HuH-7.5 (cell line): ENCODE measurements at regions not wholly inside any gene's neighbourhood (a gene's known extent, or its start where the extent isn't known, plus 50 kb on each side); places are given as distances from the start of the nearest gene placed in this dataset.
"Not testable (repeated sequence)": the region's sequence is repeated elsewhere in the genome, so short reads cannot be mapped to it uniquely, and the experiment has no call there.

ENCODE experiments used
- DNase-seq: peaks from one replicate; pipeline ENCODE4 v3.0.0; 2011; ENCODE audit warnings: low spot score

GRCh38 chr3:152153115-152153514, 115.6 kb upstream of the MBNL1 start:
- DNase-seq, result not testable (repeated sequence)

DNA sequence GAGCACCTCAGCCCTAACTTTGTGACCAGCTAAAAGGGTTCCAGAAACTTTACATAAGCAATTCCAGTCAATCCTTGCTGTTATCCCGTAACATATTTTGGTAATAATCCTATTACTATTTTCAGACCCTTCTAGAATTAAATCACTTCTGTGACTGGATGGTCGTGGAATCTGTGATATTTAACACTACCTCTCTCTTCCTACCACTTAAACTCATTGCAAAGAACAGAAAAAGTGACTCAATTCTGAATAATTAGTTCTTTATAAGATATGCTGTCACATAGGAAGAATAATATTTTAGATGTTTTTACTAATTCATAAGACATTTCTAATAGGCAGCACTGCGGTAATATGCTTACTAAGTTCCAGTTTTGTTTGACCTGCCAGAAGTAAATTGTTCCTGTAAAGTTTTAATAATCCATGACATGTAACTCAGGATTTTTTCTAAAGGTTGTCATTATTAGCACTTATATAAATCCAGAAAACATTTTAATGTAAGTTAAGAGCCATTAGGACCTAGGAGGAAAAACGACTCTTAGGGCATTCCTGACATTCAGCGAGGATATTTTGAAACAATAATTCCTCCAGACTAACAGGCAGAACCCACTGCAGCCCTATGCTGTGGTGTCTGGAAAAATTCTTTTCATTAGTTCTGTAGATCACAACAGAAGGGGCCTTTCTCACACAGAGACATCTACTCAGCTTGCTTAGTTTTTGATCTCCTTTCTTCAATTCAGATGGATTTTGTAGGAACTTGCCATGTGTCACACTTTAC, 113.3 kb upstream of the MBNL1 start:
- DNase-seq, result no peak

DNA sequence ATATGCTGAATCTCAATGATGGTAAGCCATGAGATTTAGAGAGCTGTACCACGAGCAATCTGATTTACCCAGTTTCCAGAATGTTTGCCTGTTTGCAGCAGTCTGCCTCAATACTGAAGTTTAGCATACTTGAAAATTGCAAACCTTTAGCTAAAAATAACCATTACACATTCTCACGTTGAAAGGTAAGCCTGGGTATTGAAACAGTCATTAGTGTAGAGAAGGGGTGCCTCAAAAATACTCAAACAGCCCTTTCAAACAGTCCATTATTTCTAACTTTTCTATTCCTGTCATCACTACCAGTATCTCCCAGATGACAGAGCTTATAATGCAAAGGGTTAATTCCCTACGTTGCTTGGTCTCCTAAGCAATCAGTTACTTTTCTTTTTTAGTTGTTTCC, 111.8 kb upstream of the MBNL1 start:
- no peak for DNase-seq

DNA sequence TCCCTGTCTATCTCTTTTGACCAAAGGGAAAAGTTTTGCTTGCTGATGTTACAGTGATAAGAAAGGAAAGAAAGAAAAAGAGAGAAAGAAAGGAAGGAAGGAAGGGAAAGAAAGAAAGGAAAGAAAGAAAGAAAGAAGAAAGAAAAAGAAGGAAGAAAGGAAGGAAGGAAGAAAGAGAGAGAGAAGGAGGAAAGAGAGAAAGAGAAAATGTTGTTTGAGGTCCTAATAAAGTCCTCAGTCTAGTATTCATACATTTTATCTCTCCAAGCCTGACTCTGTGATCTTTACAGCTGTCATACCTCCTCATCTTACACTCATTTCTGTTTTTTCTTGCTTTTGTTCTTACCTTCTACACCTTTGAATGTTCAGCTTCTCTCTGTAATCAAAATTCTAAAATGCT, 111.4 kb upstream of the MBNL1 start:
- no peak for DNase-seq

DNA sequence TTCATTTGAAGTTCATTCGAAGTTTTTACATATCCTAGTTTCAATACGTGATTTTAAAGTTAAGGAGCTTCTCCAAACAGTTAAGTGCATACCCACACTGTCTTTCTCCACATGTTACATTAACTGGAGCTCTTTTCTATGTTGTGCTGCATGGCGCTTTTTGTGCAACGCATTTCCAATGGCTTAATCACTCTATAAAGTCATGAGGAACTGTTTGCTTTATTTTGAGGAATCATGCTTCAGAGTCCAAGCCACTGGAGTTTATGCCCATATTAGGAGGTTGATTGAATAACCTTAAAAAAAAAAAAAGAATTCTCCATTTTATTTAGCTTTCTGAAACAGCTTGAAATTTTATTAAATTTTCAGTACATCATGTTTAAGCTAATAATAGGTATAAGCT, 109.4 kb upstream of the MBNL1 start:
- no peak for DNase-seq

- no peak for DNase-seq
Measured at GRCh38 chr3:152160350-152161011, 108.2 kb upstream of the MBNL1 start.

DNA sequence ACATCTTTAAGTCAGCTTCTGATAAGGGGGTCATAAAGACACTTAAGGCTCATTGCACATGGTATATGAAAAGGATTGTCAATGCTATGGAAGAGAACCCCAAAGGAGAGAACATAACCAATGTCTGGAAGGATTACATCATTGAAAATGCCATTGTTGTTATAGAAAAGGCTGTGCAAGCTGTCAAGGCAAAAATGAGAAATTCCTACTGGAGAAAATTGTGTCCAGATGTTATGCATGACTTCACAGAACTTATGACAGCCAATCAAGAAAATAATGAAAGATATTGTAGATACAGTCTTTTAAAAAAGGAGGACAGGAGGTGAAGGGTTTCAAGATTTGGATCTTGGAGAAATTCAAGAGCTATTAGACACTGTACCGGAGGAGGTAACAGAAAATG, 96.3 kb upstream of the MBNL1 start:
- DNase-seq, result no peak

DNA sequence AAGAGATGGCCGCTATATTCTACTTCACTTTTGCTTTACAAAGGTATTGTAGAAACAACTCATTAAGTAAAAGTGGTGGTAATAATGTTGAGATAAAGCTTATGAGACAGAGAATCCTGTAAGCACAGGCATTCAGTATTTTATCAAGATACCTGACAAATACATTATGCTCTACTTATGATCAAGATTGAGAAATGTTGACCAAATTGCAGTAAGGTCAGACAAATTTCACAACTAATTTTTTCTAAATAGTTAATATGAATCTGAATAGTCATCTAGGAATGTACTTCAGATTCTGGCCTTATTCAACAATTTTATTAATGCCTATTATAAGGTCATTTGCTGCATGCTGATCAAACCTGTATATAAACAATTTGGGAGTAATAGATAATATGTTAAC, 95.1 kb upstream of the MBNL1 start:
- no peak for DNase-seq

GRCh38 chr3:152174876-152175527, 93.7 kb upstream of the MBNL1 start:
- no peak for DNase-seq

GRCh38 chr3:152175528-152175889, 93.2 kb upstream of the MBNL1 start:
- DNase-seq, result no peak

- DNase-seq, result no peak
Measured at GRCh38 chr3:152176241-152176640, 92.5 kb upstream of the MBNL1 start.

GRCh38 chr3:152176998-152177397, 91.7 kb upstream of the MBNL1 start:
- no peak for DNase-seq

DNA sequence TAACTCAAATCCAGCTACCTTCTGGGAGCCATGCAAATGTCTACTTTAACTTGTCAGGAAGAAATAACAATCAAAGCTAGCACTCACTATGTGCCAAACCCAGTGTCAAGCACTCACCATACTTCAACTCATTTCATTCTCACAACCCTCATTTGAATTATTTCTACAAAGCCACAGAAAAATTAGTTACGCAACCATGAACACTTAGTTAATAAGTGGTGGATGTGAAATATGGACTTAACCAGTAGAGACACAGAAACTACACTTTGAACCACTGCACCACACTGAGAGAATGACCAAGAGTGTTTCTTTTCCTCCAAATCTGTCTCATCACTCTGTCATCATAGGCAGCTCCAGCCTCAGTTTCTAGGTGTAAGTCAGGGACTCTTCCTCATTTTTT, 91.0 kb upstream of the MBNL1 start:
- DNase-seq, result no peak

GRCh38 chr3:152183473-152183872, 85.3 kb upstream of the MBNL1 start:
- DNase-seq, result no peak

- no peak for DNase-seq
Measured at GRCh38 chr3:152184971-152185686, 83.6 kb upstream of the MBNL1 start.

GRCh38 chr3:152185891-152186630, 82.7 kb upstream of the MBNL1 start:
- DNase-seq, result no peak

- DNase-seq, result no peak
Measured at GRCh38 chr3:152190636-152191183, 78.0 kb upstream of the MBNL1 start.

- DNase-seq, result no peak
Measured at GRCh38 chr3:152192050-152192449, 76.7 kb upstream of the MBNL1 start.

- no peak for DNase-seq
Measured at GRCh38 chr3:152192936-152193672, 75.6 kb upstream of the MBNL1 start.

DNA sequence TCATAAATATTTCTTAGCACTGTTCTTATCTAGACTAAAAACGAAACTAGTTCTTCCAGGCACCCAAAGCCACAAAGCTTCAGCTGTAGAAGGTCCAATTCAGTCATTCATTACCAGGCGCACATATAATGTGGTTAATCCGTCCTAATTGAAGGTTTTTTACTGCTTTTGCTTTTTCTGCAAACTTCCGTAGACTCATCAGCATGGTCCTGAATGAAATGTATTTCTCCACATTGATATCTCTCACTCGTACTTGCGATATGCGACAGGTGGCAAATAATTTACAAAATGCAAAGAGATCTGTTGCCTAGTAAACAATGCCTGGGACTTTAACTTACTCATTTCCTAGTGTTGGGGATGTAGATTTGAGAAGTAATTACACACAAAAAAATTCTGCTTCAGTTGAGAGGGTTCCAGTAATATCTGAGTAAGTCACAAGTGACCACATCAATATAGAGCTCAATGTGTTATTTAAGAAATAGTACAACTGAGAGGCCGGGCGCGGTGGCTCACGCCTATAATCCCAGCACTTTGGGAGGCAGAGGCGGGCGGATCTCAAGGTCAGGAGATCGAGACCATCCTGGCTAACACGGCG, 75.0 kb upstream of the MBNL1 start:
- DNase-seq, result no peak

- DNase-seq, result no peak
Measured at GRCh38 chr3:152195206-152195605, 73.5 kb upstream of the MBNL1 start.
